Upper lobe of left lung (tissue), 6 donors: ENCODE measurements at regions not wholly inside any gene's neighbourhood (a gene's known extent, or its start where the extent isn't known, plus 50 kb on each side); places are given as distances from the start of the nearest gene placed in this dataset.
"Not testable (repeated sequence)": the region's sequence is repeated elsewhere in the genome, so short reads cannot be mapped to it uniquely, and the experiment has no call there.

ENCODE experiments used
- ATAC-seq, 2 donors: fragments of 200-7000 bp; cut with Tn5 transposase; one replicate each; pipeline ENCODE4 v1.9.1; 2022; ENCODE audit warnings: mild to moderate bottlenecking in 2 of 2, moderate library complexity in 2 of 2; ENCODE audit not compliant: low FRiP score in 2 of 2
- DNase-seq, 2 donors: peaks; one replicate each; pipeline ENCODE4 v3.0.0-alpha.2; 2019 to 2020
- H3K27ac ChIP-seq, 4 donors: fragments of 200-600 bp; sonication (generic); one replicate each; pipeline ENCODE4 v1.5.1; 2016 to 2019
- H3K27me3 ChIP-seq, 4 donors: fragments of 200-600 bp; sonication (generic); one replicate each; pipeline ENCODE4 v1.5.1; 2017 to 2019
- H3K36me3 ChIP-seq, 4 donors: fragments of 200-600 bp; sonication (generic); one replicate each; pipeline ENCODE4 v1.5.1; 2016 to 2019
- H3K4me1 ChIP-seq, 4 donors: fragments of 200-600 bp; sonication (generic); one replicate each; pipeline ENCODE4 v1.5.1; 2018 to 2019
- H3K4me3 ChIP-seq, 4 donors: fragments of 200-600 bp; sonication (generic); one replicate each; pipeline ENCODE4 v1.5.1; 2017 to 2019; ENCODE audit warnings: mild to moderate bottlenecking in 2 of 4, moderate library complexity in 1 of 4
- H3K9me3 ChIP-seq, 4 donors: fragments of 200-600 bp; sonication (generic); one replicate each; pipeline ENCODE4 v1.5.1; 2018 to 2019
- EP300 ChIP-seq, 4 donors: sonication (generic); formaldehyde crosslinking; IDR thresholded peaks; one replicate each; pipeline ENCODE4 v1.5.1; 2017; ENCODE audit warnings: antibody characterized with exemption in 4 of 4, control low read depth in 2 of 4
- POLR2A ChIP-seq, 4 donors: fragments of 450-650 bp; IDR thresholded peaks; one replicate each; pipeline ENCODE4 v1.5.1; 2016 to 2017; ENCODE audit warnings: antibody characterized with exemption in 4 of 4, mild to moderate bottlenecking in 2 of 4
- POLR2AphosphoS5 ChIP-seq, 2 donors: sonication (generic); formaldehyde crosslinking; IDR thresholded peaks; one replicate each; pipeline ENCODE4 v1.5.1; 2017; ENCODE audit warnings: antibody characterized with exemption in 2 of 2
- WGBS, 2 donors: methylation state at CpG; one replicate each; pipeline ENCODE4 v1.1.5; 2017 to 2018; 5-methylcytosine and 5-hydroxymethylcytosine counted together
- TF ChIP-seq, protein P1 (sequence below), 6 experiments: fragments of 450-650 bp in 4 of 6; fragments of 200-600 bp in 2 of 6; sonication (generic) in 2 of 6; IDR thresholded peaks; one replicate each; pipeline ENCODE4 v1.5.1; 2016 to 2019; ENCODE audit warnings: antibody characterized with exemption in 6 of 6
- donor health status: DM: no; HTN: no; CAD: no; lungs with moderate emphysema.
- donor health status: DM: no; HTN: yes; CAD: no; lungs with severe emphysema.

DNA sequence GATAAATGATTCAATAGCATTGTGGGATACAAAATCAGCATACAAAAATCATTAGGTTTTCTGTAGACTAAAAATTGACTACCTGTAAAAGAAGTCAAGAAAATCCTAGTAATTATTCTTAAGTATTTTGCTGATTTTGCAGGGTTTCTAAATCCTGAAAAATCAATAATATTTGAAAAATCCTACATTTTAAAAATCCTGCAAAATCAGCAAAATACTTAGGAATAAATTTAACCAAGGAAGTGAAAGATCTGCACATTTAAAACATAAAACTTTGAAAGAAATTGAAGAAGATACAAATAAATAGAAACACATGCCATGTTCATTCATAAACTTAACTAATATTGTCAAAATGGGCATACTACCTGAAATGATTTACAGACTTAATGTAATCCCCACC is 517.7 kb downstream of the RERGL start:
- ATAC-seq, result no peak
- H3K9me3 ChIP-seq, result no peaks in the 10 kb centered on the region
- DNase-seq, result no peak
- TF ChIP-seq POLR2A (IDR thresholded peaks at IDR 0.05) (no peak), POLR2AphosphoS5 (IDR thresholded peaks at IDR 0.05) (no peak), EP300 (IDR thresholded peaks at IDR 0.05) (no peak)
- TF ChIP-seq, protein P1, sequence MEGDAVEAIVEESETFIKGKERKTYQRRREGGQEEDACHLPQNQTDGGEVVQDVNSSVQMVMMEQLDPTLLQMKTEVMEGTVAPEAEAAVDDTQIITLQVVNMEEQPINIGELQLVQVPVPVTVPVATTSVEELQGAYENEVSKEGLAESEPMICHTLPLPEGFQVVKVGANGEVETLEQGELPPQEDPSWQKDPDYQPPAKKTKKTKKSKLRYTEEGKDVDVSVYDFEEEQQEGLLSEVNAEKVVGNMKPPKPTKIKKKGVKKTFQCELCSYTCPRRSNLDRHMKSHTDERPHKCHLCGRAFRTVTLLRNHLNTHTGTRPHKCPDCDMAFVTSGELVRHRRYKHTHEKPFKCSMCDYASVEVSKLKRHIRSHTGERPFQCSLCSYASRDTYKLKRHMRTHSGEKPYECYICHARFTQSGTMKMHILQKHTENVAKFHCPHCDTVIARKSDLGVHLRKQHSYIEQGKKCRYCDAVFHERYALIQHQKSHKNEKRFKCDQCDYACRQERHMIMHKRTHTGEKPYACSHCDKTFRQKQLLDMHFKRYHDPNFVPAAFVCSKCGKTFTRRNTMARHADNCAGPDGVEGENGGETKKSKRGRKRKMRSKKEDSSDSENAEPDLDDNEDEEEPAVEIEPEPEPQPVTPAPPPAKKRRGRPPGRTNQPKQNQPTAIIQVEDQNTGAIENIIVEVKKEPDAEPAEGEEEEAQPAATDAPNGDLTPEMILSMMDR (IDR thresholded peaks at IDR 0.05), result no peak
- H3K4me1 ChIP-seq, result no peaks in the 10 kb centered on the region
- H3K27me3 ChIP-seq, result no peaks in the 10 kb centered on the region
- no peak overlapping the region for H3K4me3 ChIP-seq
- H3K36me3 ChIP-seq, result no peaks in the 10 kb centered on the region
- no peak overlapping the region for H3K27ac ChIP-seq

DNA sequence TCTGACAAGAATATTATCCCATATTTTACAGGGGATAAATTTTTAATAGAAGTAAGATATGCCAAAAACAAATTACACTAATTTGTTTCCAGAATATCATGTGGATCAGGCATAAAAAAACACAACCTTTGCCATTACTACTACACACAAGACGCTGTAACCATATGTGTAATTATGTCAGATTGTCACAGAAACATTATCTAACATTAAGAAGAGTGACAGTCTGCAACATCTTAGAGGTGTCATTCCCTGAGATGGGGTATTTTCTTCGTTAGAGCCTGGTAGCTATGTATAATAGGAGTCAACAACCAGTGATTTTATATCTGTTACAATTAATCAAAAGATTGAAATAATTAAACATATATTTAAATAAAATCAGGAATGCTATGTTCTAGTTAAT is 518.9 kb downstream of the RERGL start:
- H3K4me3 ChIP-seq, result no peak overlapping the region
- WGBS, 2 donors, result 56% methylated on average over 2 of the region's 2 CpGs
- TF ChIP-seq POLR2AphosphoS5 (IDR thresholded peaks at IDR 0.05) (no peak), EP300 (IDR thresholded peaks at IDR 0.05) (no peak), POLR2A (IDR thresholded peaks at IDR 0.05) (no peak)
- TF ChIP-seq, protein P1 (IDR thresholded peaks at IDR 0.05), result no peak
- H3K4me1 ChIP-seq, result no peaks in the 10 kb centered on the region
- no peak overlapping the region for H3K27ac ChIP-seq
- H3K36me3 ChIP-seq, result no peaks in the 10 kb centered on the region
- H3K27me3 ChIP-seq, result no peaks in the 10 kb centered on the region
- DNase-seq (no peak), ATAC-seq (no peak)
- H3K9me3 ChIP-seq, result no peaks in the 10 kb centered on the region

DNA sequence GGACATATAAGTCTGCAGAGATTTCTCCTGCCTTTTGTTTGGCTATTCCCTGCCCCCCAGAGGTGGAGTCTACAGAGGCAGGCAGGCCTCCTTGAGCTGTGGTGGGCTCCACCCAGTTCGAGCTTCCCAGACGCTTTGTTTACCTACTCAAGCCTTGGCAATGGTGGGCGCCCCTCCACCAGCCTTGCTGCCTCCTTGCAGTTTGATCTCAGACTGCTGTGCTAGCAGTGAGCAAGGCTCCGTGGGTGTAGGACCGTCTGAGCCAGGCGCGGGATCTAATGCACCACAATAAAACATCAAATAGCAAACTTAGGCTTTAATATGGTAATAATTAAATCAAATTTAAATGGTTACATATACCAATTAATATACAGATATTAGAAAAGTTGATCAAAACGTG is 525.4 kb downstream of the RERGL start:
- ATAC-seq, H3K4me3 ChIP-seq, H3K27ac ChIP-seq, H3K36me3 ChIP-seq, H3K4me1 ChIP-seq, H3K27me3 ChIP-seq, DNase-seq: not testable (repeated sequence)
- WGBS, 2 donors, result 73 to 85% methylated on average over 8 of the region's 8 CpGs
- peaks cover 0 to 13% (median 0%) of the 10 kb centered on the region in 4 donors for H3K9me3 ChIP-seq

DNA sequence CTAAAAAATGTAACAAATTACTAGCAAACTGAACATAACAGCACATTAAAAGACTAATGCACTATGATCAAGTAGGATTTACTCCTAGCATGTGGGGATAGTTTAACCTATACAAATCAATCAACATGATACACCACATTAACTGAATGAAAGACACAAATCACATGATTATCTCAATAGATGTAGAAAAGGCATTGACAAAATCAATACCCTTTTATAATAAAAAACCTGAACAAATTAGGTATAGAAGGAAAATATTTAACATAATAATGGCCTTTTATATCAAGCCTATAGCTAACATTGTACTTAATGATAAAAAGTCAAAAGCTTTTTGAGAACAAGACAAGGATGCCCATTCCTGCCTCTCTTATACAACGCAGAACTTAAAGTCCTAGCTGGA is 540.0 kb downstream of the RERGL start:
- no peak overlapping the region for H3K4me3 ChIP-seq
- no peaks in the 10 kb centered on the region for H3K36me3 ChIP-seq
- TF ChIP-seq, protein P1 (IDR thresholded peaks at IDR 0.05), result no peak
- no peak for TF ChIP-seq EP300 (IDR thresholded peaks at IDR 0.05)
- no peak for TF ChIP-seq POLR2AphosphoS5 (IDR thresholded peaks at IDR 0.05)
- no peak for TF ChIP-seq POLR2A (IDR thresholded peaks at IDR 0.05)
- 78 to 88% methylated on average over 1 of the region's 1 CpG for WGBS, 2 donors
- no peaks in the 10 kb centered on the region for H3K27me3 ChIP-seq
- H3K9me3 ChIP-seq, result peaks cover 0 to 10% (median 2%) of the 10 kb centered on the region in 4 donors
- ATAC-seq (no peak), DNase-seq (no peak)
- no peak overlapping the region for H3K27ac ChIP-seq
- H3K4me1 ChIP-seq, result no peaks in the 10 kb centered on the region

GRCh38 chr12:17540921-17541320 is 549.1 kb downstream of the RERGL start:
- DNase-seq, result no peak
- Histone ChIP-seq H3K27ac (no peak overlapping the region), H3K36me3 (no peaks in the 10 kb centered on the region), H3K4me1 (no peaks in the 10 kb centered on the region), H3K9me3 (peaks cover 0 to 6% (median 0%) of the 10 kb centered on the region in 4 donors), H3K27me3 (no peaks in the 10 kb centered on the region), H3K4me3 (no peak overlapping the region)
- ATAC-seq, result no peak
- TF ChIP-seq EP300 (IDR thresholded peaks at IDR 0.05) (no peak), POLR2A (IDR thresholded peaks at IDR 0.05) (no peak), POLR2AphosphoS5 (IDR thresholded peaks at IDR 0.05) (no peak)
- TF ChIP-seq, protein P1 (IDR thresholded peaks at IDR 0.05), result no peak
- WGBS, 2 donors, result 52 to 57% methylated on average over 2 of the region's 2 CpGs
